ENCODE measurements at regions not wholly inside any gene's neighbourhood (a gene's known extent, or its start where the extent isn't known, plus 50 kb on each side); places are given as distances from the start of the nearest gene placed in this dataset.

- Histone ChIP-seq H3K27me3 (ENCODE audit: control insufficient read depth, insufficient read depth, low read length) (no peaks in the 10 kb centered on the region), H3K4me3 (ENCODE audit: low read depth, low read length) (no peak overlapping the region), H3K36me3 (ENCODE audit: control insufficient read depth, insufficient read depth, low read length) (no peaks in the 10 kb centered on the region)
- FAIRE-seq: no peak
- no peak for TF ChIP-seq CTCF (IDR thresholded peaks at IDR 0.05; ENCODE audit: insufficient read depth, low read length, severe bottlenecking)
- no peak for DNase-seq (ENCODE audit: low read depth)
Observed at GRCh38 chr2:133985563-133985962, 268.3 kb upstream of the MGAT5 start.

GRCh38 chr2:133986081-133986837, 267.6 kb upstream of the MGAT5 start:
- Histone ChIP-seq H3K27me3 (ENCODE audit: control insufficient read depth, insufficient read depth, low read length) (no peaks in the 10 kb centered on the region), H3K36me3 (ENCODE audit: control insufficient read depth, insufficient read depth, low read length) (no peaks in the 10 kb centered on the region), H3K4me3 (ENCODE audit: low read depth, low read length) (no peak overlapping the region)
- DNase-seq (ENCODE audit: low read depth): peak; percentile 21
- no peak for TF ChIP-seq CTCF (IDR thresholded peaks at IDR 0.05; ENCODE audit: insufficient read depth, low read length, severe bottlenecking)
- no peak for FAIRE-seq

GRCh38 chr2:133986881-133987795, 266.7 kb upstream of the MGAT5 start:
- no peak for TF ChIP-seq CTCF (IDR thresholded peaks at IDR 0.05; ENCODE audit: insufficient read depth, low read length, severe bottlenecking)
- FAIRE-seq (no peak), DNase-seq (ENCODE audit: low read depth) (peak; percentile 18)
- H3K36me3 ChIP-seq (ENCODE audit: control insufficient read depth, insufficient read depth, low read length): no peaks in the 10 kb centered on the region
- H3K4me3 ChIP-seq (ENCODE audit: low read depth, low read length): no peak overlapping the region
- no peaks in the 10 kb centered on the region for H3K27me3 ChIP-seq (ENCODE audit: control insufficient read depth, insufficient read depth, low read length)

- no peaks in the 10 kb centered on the region for H3K36me3 ChIP-seq (ENCODE audit: control insufficient read depth, insufficient read depth, low read length)
- H3K27me3 ChIP-seq (ENCODE audit: control insufficient read depth, insufficient read depth, low read length): no peaks in the 10 kb centered on the region
- no peak for FAIRE-seq
- no peak overlapping the region for H3K4me3 ChIP-seq (ENCODE audit: low read depth, low read length)
- DNase-seq (ENCODE audit: low read depth): no peak
- TF ChIP-seq CTCF (IDR thresholded peaks at IDR 0.05; ENCODE audit: insufficient read depth, low read length, severe bottlenecking): no peak
Observed at GRCh38 chr2:133988316-133988891, 265.5 kb upstream of the MGAT5 start.

GRCh38 chr2:133991606-133992168, 262.2 kb upstream of the MGAT5 start:
- Histone ChIP-seq H3K4me3 (ENCODE audit: low read depth, low read length) (no peak overlapping the region), H3K36me3 (ENCODE audit: control insufficient read depth, insufficient read depth, low read length) (no peaks in the 10 kb centered on the region), H3K27me3 (ENCODE audit: control insufficient read depth, insufficient read depth, low read length) (no peaks in the 10 kb centered on the region)
- no peak for TF ChIP-seq CTCF (IDR thresholded peaks at IDR 0.05; ENCODE audit: insufficient read depth, low read length, severe bottlenecking)
- DNase-seq (ENCODE audit: low read depth) (no peak), FAIRE-seq (no peak)

Measured in bronchial epithelial cell (primary cell).